Eye (tissue), 1 donor: ENCODE measurements at regions not wholly inside any gene's neighbourhood (a gene's known extent, or its start where the extent isn't known, plus 50 kb on each side); places are given as distances from the start of the nearest gene placed in this dataset.

ENCODE experiments used
- DNase-seq: peaks from one replicate; pipeline ENCODE4 v3.0.0-alpha.2; 2015

DNA sequence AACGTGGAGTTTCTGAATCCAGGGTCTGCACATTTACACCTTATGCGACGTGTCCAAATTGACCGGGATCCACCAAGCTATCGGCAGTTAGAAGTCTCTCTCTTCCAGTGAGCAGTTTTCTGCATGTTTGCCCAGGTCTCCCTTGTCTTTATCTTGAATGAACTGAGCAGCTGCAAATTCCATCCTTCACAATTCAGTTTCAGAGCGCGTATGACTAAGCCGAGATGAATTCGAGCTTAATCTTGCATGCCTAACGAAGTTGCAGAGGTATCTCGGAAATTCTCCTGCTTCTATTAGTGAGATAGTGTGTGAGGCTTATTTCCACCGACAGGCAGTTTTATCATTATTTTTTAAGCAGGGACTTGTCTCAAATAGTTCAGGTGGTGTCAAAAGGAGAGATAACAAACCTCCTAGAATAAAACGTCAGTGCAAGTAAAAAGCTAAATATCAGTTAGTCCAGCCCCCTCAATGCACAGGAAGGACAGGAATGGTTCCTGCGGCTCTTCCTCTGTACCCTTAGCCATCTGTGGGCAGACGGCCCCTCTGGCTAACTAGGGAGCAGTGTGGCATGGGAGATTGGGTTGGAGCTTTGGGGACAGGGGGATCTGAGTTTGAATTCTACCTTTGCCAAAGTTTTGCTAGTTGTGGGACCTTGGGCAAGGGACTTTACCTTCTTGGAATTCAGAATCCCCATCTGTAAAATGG is 93.0 kb upstream of the GPR139 start:
- DNase-seq: peak; percentile 43

DNA sequence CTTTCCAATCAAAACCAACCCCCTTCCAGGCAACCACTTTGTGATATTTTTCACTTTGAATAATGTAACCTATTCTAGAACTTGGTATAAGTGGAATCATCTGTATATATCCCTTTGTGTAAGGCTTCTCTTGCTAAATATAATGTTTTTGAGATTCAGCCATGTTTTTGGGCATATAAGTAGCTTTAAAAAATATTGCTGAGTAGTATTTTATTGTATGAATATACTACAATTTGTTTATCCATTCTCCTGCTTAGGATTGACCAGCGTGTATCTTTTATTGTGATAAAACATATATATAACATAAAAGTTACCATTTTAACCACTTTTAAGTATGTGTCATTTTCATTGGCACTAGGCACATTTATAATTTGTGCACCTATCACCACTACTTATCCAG is 79.8 kb upstream of the GPR139 start:
- no peak for DNase-seq

DNA sequence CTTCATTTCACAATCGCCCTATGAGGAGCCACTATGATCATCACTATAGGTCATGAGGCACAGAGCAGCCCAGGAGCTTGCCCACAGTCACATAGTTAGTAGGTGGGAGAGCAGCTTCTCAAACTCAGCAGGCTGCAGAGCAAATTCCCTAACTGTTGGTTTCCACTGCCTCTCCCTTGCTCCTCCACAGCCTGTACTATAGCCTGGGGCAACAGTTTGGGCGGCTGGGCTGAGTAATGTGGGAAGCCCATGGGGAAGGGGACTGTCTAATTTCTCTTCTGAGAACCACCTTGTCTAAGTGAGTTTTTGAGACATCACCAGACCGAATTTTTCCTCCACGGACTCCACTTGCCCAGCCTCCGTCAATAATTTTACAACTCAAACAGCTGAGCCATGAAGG is 73.4 kb upstream of the GPR139 start:
- no peak for DNase-seq

DNA sequence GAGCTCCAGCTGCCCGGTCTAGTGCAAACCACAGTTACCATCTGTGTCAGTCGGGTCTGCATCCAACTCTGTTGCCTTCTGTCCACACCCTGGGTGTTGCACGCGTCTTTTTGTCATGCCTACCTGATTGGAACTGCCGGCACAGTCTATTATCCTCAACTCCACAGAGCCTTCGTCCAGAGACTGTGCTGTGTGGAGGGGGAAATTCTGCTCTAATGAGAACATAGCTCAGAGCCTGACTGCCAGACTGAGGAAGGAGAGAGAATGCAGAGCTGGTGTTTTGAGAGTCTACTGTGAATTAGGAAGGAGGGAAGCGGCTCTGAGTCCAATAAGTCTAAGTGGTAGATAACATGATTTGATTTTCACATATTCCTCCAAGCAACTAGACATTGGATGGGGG is 68.3 kb upstream of the GPR139 start:
- DNase-seq: no peak

DNA sequence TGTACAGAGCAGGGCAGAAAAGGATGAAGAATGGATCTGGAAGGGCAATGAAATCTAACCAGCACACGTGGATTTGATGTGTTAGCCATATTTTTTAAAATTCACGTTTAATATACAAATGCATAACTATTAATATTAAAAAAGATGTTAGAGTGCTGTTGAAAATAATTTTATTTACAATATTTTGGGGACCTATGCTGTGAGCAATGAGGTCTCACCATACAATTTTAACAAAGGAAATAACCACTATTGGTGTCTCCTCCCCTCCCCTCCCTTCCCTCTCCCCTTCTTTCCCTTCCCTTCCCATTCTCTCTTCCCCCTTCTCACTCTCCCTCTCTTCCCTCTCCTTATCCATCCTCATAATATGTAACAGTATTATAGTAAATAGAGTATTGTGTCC is 64.2 kb upstream of the GPR139 start:
- no peak for DNase-seq

DNA sequence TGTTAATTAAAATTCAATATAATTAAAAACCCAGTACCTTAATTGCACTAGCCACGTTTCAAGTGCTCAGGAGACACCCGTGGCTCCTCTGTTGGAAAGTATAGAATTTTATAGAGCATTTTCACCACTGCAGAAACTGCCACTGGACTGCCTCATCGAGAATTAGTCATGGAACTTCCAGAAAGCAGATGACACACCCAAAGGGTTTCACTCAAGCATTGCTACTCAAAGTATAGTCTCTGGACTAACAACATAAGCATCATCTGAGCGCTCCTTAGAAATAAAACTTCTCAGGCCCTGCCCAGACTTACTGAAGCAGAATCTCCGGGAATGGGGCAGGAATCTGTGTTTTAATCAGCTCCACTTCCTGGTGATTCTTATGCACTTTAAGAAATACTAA is 63.5 kb upstream of the GPR139 start:
- DNase-seq: no peak

DNA sequence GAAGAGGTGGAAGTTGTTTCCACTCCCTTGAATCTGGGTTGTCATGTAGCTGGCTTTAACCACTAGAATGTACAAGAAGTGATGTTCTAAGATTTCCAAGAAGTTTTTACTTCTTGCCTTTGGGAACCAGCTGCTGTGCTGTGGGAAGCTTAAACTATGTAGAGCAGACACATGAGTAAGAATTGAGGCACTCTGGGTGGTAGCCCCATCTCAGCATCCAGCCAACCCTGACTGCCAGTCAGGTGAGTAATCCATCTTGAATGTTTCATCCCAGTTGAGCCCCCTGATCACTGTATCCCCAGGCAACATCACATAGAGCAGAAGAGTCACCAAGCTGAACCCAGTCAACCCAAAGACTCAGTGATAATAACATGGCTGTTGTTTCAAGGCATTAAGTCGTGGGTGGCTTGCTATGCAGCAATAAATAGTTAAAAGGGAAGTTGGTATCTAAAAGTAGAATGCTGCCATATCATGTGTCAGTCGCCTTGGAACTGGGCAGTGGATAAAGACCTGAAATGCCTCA is 62.8 kb upstream of the GPR139 start:
- no peak for DNase-seq

DNA sequence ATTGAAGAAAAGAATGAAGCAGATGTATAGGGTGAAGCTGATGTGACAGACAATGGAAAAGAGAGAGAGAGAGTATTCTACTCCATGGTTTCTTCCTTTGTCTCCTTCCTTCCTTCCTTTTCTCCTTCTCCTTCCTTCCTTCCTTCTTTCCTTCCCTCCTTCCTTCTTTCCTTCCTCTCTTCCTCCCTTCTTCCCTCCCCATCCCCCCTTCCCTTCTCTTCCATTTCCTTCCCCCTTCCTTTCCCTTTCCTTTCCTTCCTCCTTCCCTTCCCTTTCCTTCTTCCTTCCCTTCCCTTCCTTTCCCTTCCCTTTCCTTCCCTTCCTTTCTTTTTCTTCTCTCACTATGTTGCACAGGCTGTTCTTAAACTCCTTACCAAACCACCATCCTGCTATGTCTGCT is 55.7 kb upstream of the GPR139 start:
- DNase-seq: no peak
